ENCODE measurements at regions not wholly inside any gene's neighbourhood (a gene's known extent, or its start where the extent isn't known, plus 50 kb on each side); places are given as distances from the start of the nearest gene placed in this dataset.

DNA sequence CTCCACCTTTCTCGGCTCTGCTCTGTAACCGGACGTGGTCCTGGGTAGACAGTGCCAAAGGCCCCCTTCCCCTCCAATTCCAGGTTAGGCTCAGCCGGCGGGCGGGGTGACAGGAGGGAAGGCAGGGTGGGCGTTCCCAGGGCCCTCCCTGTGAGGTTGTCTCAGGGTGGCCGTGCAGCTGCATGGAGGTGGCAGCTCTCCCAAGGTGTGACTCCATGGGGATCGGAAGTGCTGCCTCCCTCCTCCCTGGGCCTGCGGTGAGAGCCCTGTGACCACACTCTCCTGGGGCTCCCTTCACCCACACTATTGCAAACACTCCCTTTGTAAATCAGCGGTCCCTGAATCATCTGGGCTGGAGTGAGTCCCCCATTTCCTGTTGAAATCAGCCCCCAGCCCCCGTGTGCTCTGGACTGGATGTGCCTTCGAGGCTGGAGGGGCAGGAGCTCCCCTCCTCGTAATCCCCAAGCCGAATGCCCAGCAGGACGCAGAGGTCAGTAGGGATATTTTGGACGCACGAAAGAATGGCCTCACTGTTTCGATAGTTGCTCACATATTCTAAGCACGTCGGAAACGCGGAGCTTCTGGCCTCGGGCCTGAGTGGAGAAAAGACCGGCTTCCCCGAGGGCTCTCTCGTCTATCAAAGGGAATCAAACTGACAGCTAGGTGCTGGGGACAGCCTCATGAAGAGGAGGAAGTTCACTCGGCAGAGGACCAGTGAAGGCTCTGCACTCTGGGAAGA lies 107.6 kb upstream of the COL5A1 start:
- no peaks in the 10 kb centered on the region for H3K36me3 Mint-ChIP-seq
- H3K27ac Mint-ChIP-seq: no peak overlapping the region
- no peak overlapping the region for H3K4me3 Mint-ChIP-seq
- no peaks in the 10 kb centered on the region for H3K4me1 Mint-ChIP-seq (ENCODE audit: unreplicated experiment)
- TF ChIP-seq, protein P1, sequence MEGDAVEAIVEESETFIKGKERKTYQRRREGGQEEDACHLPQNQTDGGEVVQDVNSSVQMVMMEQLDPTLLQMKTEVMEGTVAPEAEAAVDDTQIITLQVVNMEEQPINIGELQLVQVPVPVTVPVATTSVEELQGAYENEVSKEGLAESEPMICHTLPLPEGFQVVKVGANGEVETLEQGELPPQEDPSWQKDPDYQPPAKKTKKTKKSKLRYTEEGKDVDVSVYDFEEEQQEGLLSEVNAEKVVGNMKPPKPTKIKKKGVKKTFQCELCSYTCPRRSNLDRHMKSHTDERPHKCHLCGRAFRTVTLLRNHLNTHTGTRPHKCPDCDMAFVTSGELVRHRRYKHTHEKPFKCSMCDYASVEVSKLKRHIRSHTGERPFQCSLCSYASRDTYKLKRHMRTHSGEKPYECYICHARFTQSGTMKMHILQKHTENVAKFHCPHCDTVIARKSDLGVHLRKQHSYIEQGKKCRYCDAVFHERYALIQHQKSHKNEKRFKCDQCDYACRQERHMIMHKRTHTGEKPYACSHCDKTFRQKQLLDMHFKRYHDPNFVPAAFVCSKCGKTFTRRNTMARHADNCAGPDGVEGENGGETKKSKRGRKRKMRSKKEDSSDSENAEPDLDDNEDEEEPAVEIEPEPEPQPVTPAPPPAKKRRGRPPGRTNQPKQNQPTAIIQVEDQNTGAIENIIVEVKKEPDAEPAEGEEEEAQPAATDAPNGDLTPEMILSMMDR (conservative IDR thresholded peaks at IDR 0.05): no peak
- peaks cover 15% of the 10 kb centered on the region for H3K27me3 Mint-ChIP-seq
- H3K9me3 Mint-ChIP-seq: peaks cover 10% of the 10 kb centered on the region
- no peak for DNase-seq (ENCODE audit: extremely low spot score, unreplicated experiment)

DNA sequence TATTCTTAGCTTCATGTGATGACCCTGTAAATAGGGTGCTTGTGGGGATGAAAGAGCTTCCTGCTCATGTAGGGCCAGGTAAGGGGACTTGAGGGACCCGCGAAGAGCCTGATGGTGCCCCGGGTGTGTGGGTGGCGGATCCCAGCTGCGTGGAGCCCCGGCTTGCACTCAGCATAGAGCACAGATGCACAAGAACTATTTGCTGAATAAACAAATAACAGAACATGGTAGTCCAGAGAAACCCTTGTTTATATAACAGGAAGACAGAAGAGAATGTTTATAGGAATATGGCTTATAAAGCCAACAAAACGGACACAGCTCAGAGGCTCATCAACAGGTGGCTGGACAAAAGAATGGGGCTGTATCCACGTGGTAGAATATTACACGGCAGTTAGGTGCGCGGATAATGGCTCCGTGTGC lies 106.9 kb upstream of the COL5A1 start:
- Mint-ChIP-seq H3K4me1 (ENCODE audit: unreplicated experiment) (no peaks in the 10 kb centered on the region), H3K27me3 (peaks cover 12% of the 10 kb centered on the region), H3K27ac (no peak overlapping the region), H3K4me3 (no peak overlapping the region), H3K9me3 (peaks cover 10% of the 10 kb centered on the region), H3K36me3 (no peaks in the 10 kb centered on the region)
- TF ChIP-seq, protein P1 (conservative IDR thresholded peaks at IDR 0.05): no peak
- no peak for DNase-seq (ENCODE audit: extremely low spot score, unreplicated experiment)

DNA sequence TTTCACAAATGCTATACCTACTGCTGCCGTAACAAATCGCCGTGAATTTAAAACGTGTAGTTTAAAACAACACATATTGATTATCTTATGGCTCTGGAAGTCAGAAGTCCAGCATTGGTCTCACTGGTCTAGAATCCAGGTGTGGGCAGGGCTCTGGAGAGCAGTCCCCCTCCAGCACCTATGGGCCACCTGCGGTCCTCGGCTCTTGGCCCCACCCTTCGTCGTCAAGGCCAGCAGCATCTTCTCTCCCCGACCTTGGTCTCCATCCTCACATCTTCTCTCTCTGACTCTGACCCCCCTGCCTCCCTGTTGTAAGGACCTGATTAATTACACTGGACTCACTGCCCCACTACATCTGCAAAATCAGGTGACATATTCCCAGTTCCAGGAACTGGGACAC lies 106.4 kb upstream of the COL5A1 start:
- H3K4me1 Mint-ChIP-seq (ENCODE audit: unreplicated experiment): no peaks in the 10 kb centered on the region
- no peaks in the 10 kb centered on the region for H3K36me3 Mint-ChIP-seq
- no peak overlapping the region for H3K4me3 Mint-ChIP-seq
- no peak for DNase-seq (ENCODE audit: extremely low spot score, unreplicated experiment)
- H3K27ac Mint-ChIP-seq: no peak overlapping the region
- TF ChIP-seq, protein P1 (conservative IDR thresholded peaks at IDR 0.05): no peak
- H3K27me3 Mint-ChIP-seq: peaks cover 12% of the 10 kb centered on the region
- peaks cover 5% of the 10 kb centered on the region for H3K9me3 Mint-ChIP-seq

DNA sequence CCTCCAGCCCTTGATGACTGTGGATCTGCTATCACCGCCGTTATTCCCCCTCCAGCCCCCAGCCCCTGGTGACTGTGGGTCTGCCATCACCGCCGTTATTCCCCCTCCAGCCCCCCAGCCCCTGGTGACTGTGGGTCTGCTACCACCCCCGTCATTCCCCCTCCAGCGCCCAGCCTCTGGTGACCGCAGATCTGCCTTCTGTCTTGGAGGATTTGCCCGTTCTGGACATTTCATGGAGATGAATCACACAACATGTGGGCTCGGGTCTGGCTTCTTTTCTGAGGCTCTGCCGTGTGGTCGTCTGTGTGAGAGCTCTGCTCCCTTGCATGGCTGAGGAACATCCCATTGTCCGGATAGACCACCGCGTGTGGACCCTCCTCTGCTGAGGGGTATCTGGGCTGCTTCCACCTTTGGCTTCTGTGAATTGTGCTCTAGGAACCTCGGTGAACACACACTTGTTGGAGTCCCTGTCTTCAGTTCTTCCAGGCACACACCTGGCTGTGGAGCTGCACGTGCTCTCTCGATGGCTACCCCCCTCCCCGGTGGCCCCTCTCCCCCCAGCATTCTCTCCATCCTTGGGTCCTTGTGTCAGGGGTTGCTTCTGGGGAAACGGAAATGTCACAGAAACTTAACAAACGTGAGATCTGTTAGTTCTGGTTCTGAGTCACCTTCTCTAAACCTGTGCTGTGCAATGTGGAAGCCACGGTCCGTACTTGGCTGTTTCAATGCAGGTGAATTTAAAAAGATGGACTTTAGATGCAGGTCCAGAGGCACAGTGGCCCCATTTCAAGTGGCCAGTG lies 105.3 kb upstream of the COL5A1 start:
- no peak overlapping the region for H3K4me3 Mint-ChIP-seq
- no peak overlapping the region for H3K27ac Mint-ChIP-seq
- no peaks in the 10 kb centered on the region for H3K9me3 Mint-ChIP-seq
- DNase-seq (ENCODE audit: extremely low spot score, unreplicated experiment): no peak
- TF ChIP-seq, protein P1 (conservative IDR thresholded peaks at IDR 0.05): no peak
- no peaks in the 10 kb centered on the region for H3K36me3 Mint-ChIP-seq
- H3K27me3 Mint-ChIP-seq: peaks cover 12% of the 10 kb centered on the region
- H3K4me1 Mint-ChIP-seq (ENCODE audit: unreplicated experiment): no peaks in the 10 kb centered on the region

DNA sequence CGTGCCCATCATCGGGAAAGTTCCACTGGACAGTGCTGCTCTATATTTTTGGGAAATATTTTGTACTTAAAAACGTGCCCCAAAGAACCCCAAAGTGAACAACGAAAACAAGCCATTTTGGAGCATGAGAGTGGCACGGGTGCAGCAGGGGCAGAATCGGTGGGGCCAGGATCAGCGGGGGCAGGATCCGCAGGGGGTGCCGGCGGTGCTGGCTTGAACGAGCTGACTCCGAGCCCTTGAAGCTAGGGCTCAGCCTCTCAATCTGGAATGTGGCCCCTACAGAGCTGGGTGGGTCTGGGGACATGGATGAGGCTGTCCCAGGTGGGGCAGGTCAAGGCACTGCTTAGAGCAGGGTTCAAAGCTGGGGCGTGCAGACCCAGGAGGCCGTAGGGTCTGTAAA lies 104.7 kb upstream of the COL5A1 start:
- no peaks in the 10 kb centered on the region for H3K36me3 Mint-ChIP-seq
- no peak overlapping the region for H3K27ac Mint-ChIP-seq
- H3K4me3 Mint-ChIP-seq: no peak overlapping the region

More for the DNA sequence above, 104.7 kb upstream of the COL5A1 start:
- no peaks in the 10 kb centered on the region for H3K9me3 Mint-ChIP-seq
- H3K4me1 Mint-ChIP-seq (ENCODE audit: unreplicated experiment): no peaks in the 10 kb centered on the region
- TF ChIP-seq, protein P1 (conservative IDR thresholded peaks at IDR 0.05): no peak
- H3K27me3 Mint-ChIP-seq: peaks cover 12% of the 10 kb centered on the region
- no peak for DNase-seq (ENCODE audit: extremely low spot score, unreplicated experiment)
